Cardiac fibroblast (primary cell): ENCODE measurements at regions not wholly inside any gene's neighbourhood (a gene's known extent, or its start where the extent isn't known, plus 50 kb on each side); places are given as distances from the start of the nearest gene placed in this dataset.
A peak's percentile ranks its signal among the peaks of the same experiment; 100 is the strongest.

ENCODE experiments used
- DNase-seq, 2 donors: peaks; one replicate each; pipeline versions ENCODE4 v3.0.0 to v3.0.0-alpha.2; 2010; ENCODE audit warnings: low read depth in 2 of 2
- H3K4me3 ChIP-seq, 2 donors: replicated peaks in 1 of 2; 1 replicate in 1 of 2; 2 replicates in 1 of 2; pipeline ENCODE4 v1.5.1; 2011; ENCODE audit warnings: low read depth in 2 of 2, low read length in 2 of 2, mild to moderate bottlenecking in 2 of 2, moderate library complexity in 1 of 2
- TF ChIP-seq, protein P1 (sequence below): IDR thresholded peaks from one replicate; pipeline ENCODE4 v1.5.1; 2011; ENCODE audit warnings: low read depth, mild to moderate bottlenecking, low read length, inconsistent platforms

DNA sequence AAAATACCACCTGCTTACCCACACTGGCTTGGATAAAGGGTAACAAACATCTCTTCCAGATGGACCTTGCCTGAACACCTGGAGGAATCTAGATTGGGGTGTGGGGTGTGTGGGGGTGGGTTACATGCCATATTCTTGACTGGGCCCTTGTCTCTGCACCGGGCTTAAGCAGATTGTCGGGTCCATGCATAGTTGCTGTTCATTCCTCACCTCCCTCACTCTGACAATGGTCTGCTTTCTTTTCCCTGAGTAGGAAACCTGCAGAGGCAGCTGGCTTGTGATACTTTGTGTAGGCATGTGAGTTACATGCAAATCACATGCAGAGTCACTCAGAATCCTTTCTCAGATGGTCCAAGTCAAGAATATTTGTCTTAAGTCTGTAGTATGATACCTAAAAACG, 112.8 kb upstream of the GLS start:
- no peak for DNase-seq
- TF ChIP-seq, protein P1, sequence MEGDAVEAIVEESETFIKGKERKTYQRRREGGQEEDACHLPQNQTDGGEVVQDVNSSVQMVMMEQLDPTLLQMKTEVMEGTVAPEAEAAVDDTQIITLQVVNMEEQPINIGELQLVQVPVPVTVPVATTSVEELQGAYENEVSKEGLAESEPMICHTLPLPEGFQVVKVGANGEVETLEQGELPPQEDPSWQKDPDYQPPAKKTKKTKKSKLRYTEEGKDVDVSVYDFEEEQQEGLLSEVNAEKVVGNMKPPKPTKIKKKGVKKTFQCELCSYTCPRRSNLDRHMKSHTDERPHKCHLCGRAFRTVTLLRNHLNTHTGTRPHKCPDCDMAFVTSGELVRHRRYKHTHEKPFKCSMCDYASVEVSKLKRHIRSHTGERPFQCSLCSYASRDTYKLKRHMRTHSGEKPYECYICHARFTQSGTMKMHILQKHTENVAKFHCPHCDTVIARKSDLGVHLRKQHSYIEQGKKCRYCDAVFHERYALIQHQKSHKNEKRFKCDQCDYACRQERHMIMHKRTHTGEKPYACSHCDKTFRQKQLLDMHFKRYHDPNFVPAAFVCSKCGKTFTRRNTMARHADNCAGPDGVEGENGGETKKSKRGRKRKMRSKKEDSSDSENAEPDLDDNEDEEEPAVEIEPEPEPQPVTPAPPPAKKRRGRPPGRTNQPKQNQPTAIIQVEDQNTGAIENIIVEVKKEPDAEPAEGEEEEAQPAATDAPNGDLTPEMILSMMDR: no peak
- no peak overlapping the region for H3K4me3 ChIP-seq

GRCh38 chr2:190769258-190769657, 111.4 kb upstream of the GLS start:
- H3K4me3 ChIP-seq: no peak overlapping the region
- DNase-seq: no peak
- TF ChIP-seq, protein P1: no peak

- DNase-seq: no peak
- TF ChIP-seq, protein P1: no peak
- H3K4me3 ChIP-seq: no peak overlapping the region
Measured at GRCh38 chr2:190771726-190772125, 108.9 kb upstream of the GLS start.

DNA sequence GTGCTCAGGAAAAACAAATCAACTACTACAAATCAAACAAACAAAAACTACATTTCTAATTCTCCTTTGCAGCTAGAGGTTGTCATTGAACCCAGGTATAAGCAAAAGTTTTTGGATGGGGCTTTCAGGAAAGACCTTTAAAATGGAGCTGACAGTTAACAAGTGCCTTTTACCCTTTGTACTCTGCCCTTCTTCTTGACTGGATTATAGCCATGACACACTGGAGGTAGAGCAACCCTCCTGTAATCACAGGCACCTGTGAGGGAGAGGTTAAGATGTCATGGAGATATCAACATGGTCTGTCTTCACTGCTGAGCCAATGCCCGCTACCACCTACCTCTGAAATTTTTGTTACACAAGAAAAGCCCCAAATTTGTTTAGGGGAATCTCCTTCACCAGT, 100.0 kb upstream of the GLS start:
- TF ChIP-seq, protein P1: no peak
- no peak overlapping the region for H3K4me3 ChIP-seq
- DNase-seq: no peak

DNA sequence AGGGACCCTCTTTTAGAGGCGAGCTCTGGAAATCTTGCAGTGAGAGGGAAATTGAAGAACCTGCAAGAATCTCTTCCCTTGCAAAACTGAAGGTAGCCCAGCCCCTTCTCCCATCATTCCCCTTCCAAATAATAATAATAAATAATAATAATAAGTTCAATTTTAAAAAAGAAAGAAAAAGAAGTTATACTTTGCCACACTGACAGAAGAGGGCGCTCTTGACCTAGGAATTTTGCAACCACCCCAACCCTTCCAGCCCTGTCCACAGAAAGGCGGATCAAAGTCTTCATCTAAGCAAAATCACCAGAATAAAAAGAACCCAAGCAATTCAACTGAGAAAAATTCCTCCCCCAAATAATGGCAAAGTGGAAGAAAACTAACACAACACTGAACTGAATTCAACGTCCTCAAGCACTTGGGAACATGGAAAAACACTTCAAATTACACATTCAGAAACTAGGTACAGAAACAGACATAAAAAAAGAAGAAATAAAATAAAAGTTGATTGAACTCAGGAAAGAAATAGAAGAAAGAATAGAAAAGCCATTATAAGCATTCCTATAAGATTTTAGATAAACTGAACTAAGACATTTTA, 98.9 kb upstream of the GLS start:
- H3K4me3 ChIP-seq: no peak overlapping the region
- peak; percentile 83 to 84 for DNase-seq
- TF ChIP-seq, protein P1: peak; percentile 42

DNA sequence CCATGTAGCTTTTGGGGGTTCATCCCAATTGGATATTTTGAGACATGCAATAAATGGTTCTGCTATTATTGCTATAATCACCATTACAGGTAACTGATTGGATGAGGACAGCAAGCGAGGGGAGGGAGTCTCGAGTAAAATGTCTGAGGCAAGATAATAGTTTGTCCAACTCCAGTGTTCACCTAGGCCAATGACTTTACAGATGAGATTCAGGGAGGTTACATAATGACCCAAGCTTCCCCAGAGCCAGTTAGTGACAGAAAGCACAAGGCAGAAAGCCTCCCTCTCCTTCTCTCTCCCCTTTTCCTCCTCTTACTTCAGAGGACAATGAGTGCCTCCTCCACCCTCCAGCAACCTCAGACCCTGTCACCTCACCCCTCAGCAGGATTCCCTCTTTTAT, 98.4 kb upstream of the GLS start:
- TF ChIP-seq, protein P1: no peak
- no peak for DNase-seq
- H3K4me3 ChIP-seq: no peak overlapping the region

GRCh38 chr2:190783513-190784263, 96.9 kb upstream of the GLS start:
- H3K4me3 ChIP-seq: no peak overlapping the region
- DNase-seq: no peak
- TF ChIP-seq, protein P1: no peak
